PC-3 (cell line): ENCODE measurements at regions not wholly inside any gene's neighbourhood (a gene's known extent, or its start where the extent isn't known, plus 50 kb on each side); places are given as distances from the start of the nearest gene placed in this dataset.

Experiments
- CTCF ChIP-seq: fragments of 300-600 bp; sonication (generic); conservative IDR thresholded peaks from 2 replicates; pipeline ENCODE4 v1.5.1; 2017; ENCODE audit warnings: antibody characterized with exemption, low read depth, mild to moderate bottlenecking, low read length
- EZH2phosphoT487 ChIP-seq: fragments of 300-600 bp; sonication (generic); IDR thresholded peaks from 2 replicates; pipeline ENCODE4 v1.6.1; 2018; ENCODE audit warnings: mild to moderate bottlenecking, antibody characterized with exemption, low read length, borderline replicate concordance

- TF ChIP-seq CTCF (no peak), EZH2phosphoT487 (no peak)
Measured at GRCh38 chr1:216884614-216885229, 161.5 kb upstream of the ESRRG start.
